Neural cell (in vitro differentiated cells): ENCODE measurements at regions not wholly inside any gene's neighbourhood (a gene's known extent, or its start where the extent isn't known, plus 50 kb on each side); places are given as distances from the start of the nearest gene placed in this dataset.

Source experiments
- H2AFZ ChIP-seq: fragments of 200-600, 300-800 bp; sonication (generic), shearing (Covaris generic); 2 replicates; pipeline ENCODE4 v1.6.0; 2014; ENCODE audit warnings: low read depth, mild to moderate bottlenecking, antibody characterized with exemption, low read length, moderate library complexity
- H3F3A ChIP-seq: fragments of 200-600 bp; shearing (Covaris generic); 2 replicates; pipeline ENCODE4 v1.6.1; 2016; ENCODE audit warnings: mild to moderate bottlenecking, moderate library complexity, mixed read lengths, antibody characterized with exemption, low read length; ENCODE audit not compliant: insufficient read depth, poor library complexity, severe bottlenecking
- H3K27ac ChIP-seq: fragments of 200-600, 300-800 bp; sonication (generic), shearing (Covaris generic); 2 replicates; pipeline ENCODE4 v1.5.1; 2014; ENCODE audit warnings: mild to moderate bottlenecking, low read length, moderate library complexity
- H3K27me3 ChIP-seq: fragments of 300-800, 200-600 bp; sonication (generic), shearing (Covaris generic); 2 replicates; pipeline ENCODE4 v1.6.0; 2014; ENCODE audit warnings: mild to moderate bottlenecking, low read depth, low read length, moderate library complexity; ENCODE audit not compliant: insufficient read depth
- H3K36me3 ChIP-seq: fragments of 300-800, 200-600 bp; sonication (generic), shearing (Covaris generic); 2 replicates; pipeline ENCODE4 v1.5.1; 2014; ENCODE audit warnings: mild to moderate bottlenecking, antibody characterized with exemption, low read length, moderate library complexity; ENCODE audit not compliant: insufficient read depth
- H3K4me2 ChIP-seq: fragments of 300-800, 200-600 bp; sonication (generic), shearing (Covaris generic); 2 replicates; pipeline ENCODE4 v1.6.0; 2014; ENCODE audit warnings: mild to moderate bottlenecking, low read length
- H3K4me3 ChIP-seq: fragments of 300-800, 200-600 bp; sonication (generic), shearing (Covaris generic); 2 replicates; pipeline ENCODE4 v1.5.1; 2014; ENCODE audit warnings: mild to moderate bottlenecking, low read length, moderate library complexity
- H3K79me2 ChIP-seq: fragments of 200-600 bp; shearing (Covaris generic); replicated peaks from 2 replicates; pipeline ENCODE4 v1.6.0; 2014; ENCODE audit warnings: mild to moderate bottlenecking, low read length, moderate library complexity; ENCODE audit not compliant: insufficient read depth
- H3K9ac ChIP-seq: fragments of 300-800, 200-600 bp; sonication (generic), shearing (Covaris generic); 2 replicates; pipeline ENCODE4 v1.6.1; 2016; ENCODE audit warnings: mild to moderate bottlenecking, low read length, mixed read lengths
- H3K9me2 ChIP-seq: fragments of 200-600 bp; shearing (Covaris generic); 2 replicates; pipeline ENCODE4 v1.6.1; 2016; ENCODE audit warnings: mild to moderate bottlenecking, low read length, mixed read lengths; ENCODE audit not compliant: insufficient read depth
- H3K9me3 ChIP-seq: fragments of 200-600, 300-800 bp; sonication (generic), shearing (Covaris generic); 2 replicates; pipeline ENCODE4 v1.6.1; 2016; ENCODE audit warnings: mild to moderate bottlenecking, mixed run types, low read length, moderate library complexity, mixed read lengths
- H4K20me1 ChIP-seq: fragments of 200-600 bp; shearing (Covaris generic); 2 replicates; pipeline ENCODE4 v1.6.1; 2016; ENCODE audit warnings: mild to moderate bottlenecking, mixed run types; ENCODE audit not compliant: insufficient read depth
- CTCF ChIP-seq: fragments of 450-650 bp; IDR thresholded peaks from 2 replicates; pipeline ENCODE4 v1.5.1; 2014; ENCODE audit warnings: antibody characterized with exemption, mild to moderate bottlenecking, moderate library complexity; ENCODE audit not compliant: poor library complexity, severe bottlenecking
- EP300 ChIP-seq: fragments of 450-650 bp; conservative IDR thresholded peaks from 2 replicates; pipeline ENCODE4 v1.6.1; 2014; ENCODE audit warnings: antibody characterized with exemption, mild to moderate bottlenecking, moderate library complexity; ENCODE audit not compliant: poor library complexity, severe bottlenecking
- EZH2 ChIP-seq: fragments of 200-600, 300-800 bp; shearing (Covaris generic), sonication (generic); IDR thresholded peaks from 2 replicates; pipeline ENCODE4 v1.6.1; 2014; ENCODE audit warnings: antibody characterized with exemption, low read length, borderline replicate concordance, mild to moderate bottlenecking; ENCODE audit not compliant: insufficient read depth, poor library complexity, severe bottlenecking
- MXI1 ChIP-seq: fragments of 450-650 bp; conservative IDR thresholded peaks from 2 replicates; pipeline ENCODE4 v1.6.1; 2014; ENCODE audit warnings: antibody characterized with exemption, mild to moderate bottlenecking; ENCODE audit not compliant: poor library complexity, severe bottlenecking
- POLR2AphosphoS5 ChIP-seq: IDR thresholded peaks from 2 replicates; pipeline ENCODE4 v1.6.1; 2012
- RAD21 ChIP-seq: fragments of 450-650 bp; conservative IDR thresholded peaks from 2 replicates; pipeline ENCODE4 v1.6.1; 2014; ENCODE audit warnings: antibody characterized with exemption, mild to moderate bottlenecking, moderate library complexity
- REST ChIP-seq: IDR thresholded peaks from 2 replicates; pipeline ENCODE4 v1.6.1; 2012; ENCODE audit warnings: borderline replicate concordance
- SMC3 ChIP-seq: fragments of 450-650 bp; conservative IDR thresholded peaks from 2 replicates; pipeline ENCODE4 v1.6.1; 2014; ENCODE audit warnings: antibody characterized with exemption, mild to moderate bottlenecking, moderate library complexity; ENCODE audit not compliant: poor library complexity
- TAF1 ChIP-seq: IDR thresholded peaks from 2 replicates; pipeline ENCODE4 v1.6.1; 2012; ENCODE audit warnings: low read depth

- no peaks in the 10 kb centered on the region for H4K20me1 ChIP-seq
- H3K4me3 ChIP-seq = no peak overlapping the region
- H3K79me2 ChIP-seq = no peaks in the 10 kb centered on the region
- no peaks in the 10 kb centered on the region for H3F3A ChIP-seq
- no peak overlapping the region for H2AFZ ChIP-seq
- no peak overlapping the region for H3K9ac ChIP-seq
- H3K9me3 ChIP-seq = no peaks in the 10 kb centered on the region
- no peaks in the 10 kb centered on the region for H3K36me3 ChIP-seq
- H3K27me3 ChIP-seq = no peaks in the 10 kb centered on the region
- H3K27ac ChIP-seq = no peak overlapping the region
- no peak for TF ChIP-seq REST
- no peak for TF ChIP-seq POLR2AphosphoS5
- TF ChIP-seq TAF1 = no peak
- no peak for TF ChIP-seq SMC3
- no peak for TF ChIP-seq RAD21
- TF ChIP-seq MXI1 = no peak
- no peak for TF ChIP-seq CTCF
- TF ChIP-seq EZH2 = no peak
- TF ChIP-seq EP300 = no peak
- no peaks in the 10 kb centered on the region for H3K9me2 ChIP-seq
- H3K4me2 ChIP-seq = no peak overlapping the region
Observed at GRCh38 chr5:36366883-36367282, 65.2 kb upstream of the RANBP3L start.

GRCh38 chr5:36367524-36367923, 65.8 kb upstream of the RANBP3L start:
- Histone ChIP-seq H2AFZ (no peak overlapping the region), H3K9ac (no peak overlapping the region), H3F3A (no peaks in the 10 kb centered on the region), H4K20me1 (no peaks in the 10 kb centered on the region), H3K79me2 (no peaks in the 10 kb centered on the region), H3K9me2 (no peaks in the 10 kb centered on the region), H3K9me3 (no peaks in the 10 kb centered on the region), H3K4me3 (no peak overlapping the region), H3K4me2 (no peak overlapping the region), H3K27me3 (no peaks in the 10 kb centered on the region), H3K36me3 (no peaks in the 10 kb centered on the region), H3K27ac (no peak overlapping the region)
- no peak for TF ChIP-seq TAF1
- TF ChIP-seq EZH2 = no peak
- TF ChIP-seq EP300 = no peak
- no peak for TF ChIP-seq SMC3
- TF ChIP-seq REST = no peak
- no peak for TF ChIP-seq POLR2AphosphoS5
- TF ChIP-seq RAD21 = no peak
- no peak for TF ChIP-seq MXI1
